HFFc6 (cell line): ENCODE measurements at regions not wholly inside any gene's neighbourhood (a gene's known extent, or its start where the extent isn't known, plus 50 kb on each side); places are given as distances from the start of the nearest gene placed in this dataset.

Experiments used
- DNase-seq: peaks from one replicate; pipeline ENCODE4 v3.0.0-alpha.2; 2018
- H3K27ac Mint-ChIP-seq: 2 replicates; pipeline ENCODE4 v1.8.0; 2020; ENCODE audit warnings: mild to moderate bottlenecking, mixed read lengths
- H3K27me3 Mint-ChIP-seq: 2 replicates; pipeline ENCODE4 v1.8.0; 2021; ENCODE audit warnings: mild to moderate bottlenecking, moderate library complexity, mixed read lengths; ENCODE audit not compliant: insufficient read depth
- H3K36me3 Mint-ChIP-seq: 2 replicates; pipeline ENCODE4 v1.8.0; 2021; ENCODE audit warnings: low read depth, mixed read lengths
- H3K4me1 Mint-ChIP-seq: 2 replicates; pipeline ENCODE4 v1.8.0; 2020; ENCODE audit warnings: low read depth, mixed read lengths
- H3K4me3 Mint-ChIP-seq: 2 replicates; pipeline ENCODE4 v1.8.0; 2020; ENCODE audit warnings: mild to moderate bottlenecking, moderate library complexity, mixed read lengths
- H3K9me3 Mint-ChIP-seq: 2 replicates; pipeline ENCODE4 v1.8.0; 2020; ENCODE audit warnings: mild to moderate bottlenecking, mixed read lengths
- TF ChIP-seq, protein P1 (sequence below): fragments of 200-600 bp; sonication (generic); IDR thresholded peaks from 2 replicates; pipeline ENCODE4 v1.5.0; 2021; ENCODE audit warnings: antibody characterized with exemption, mild to moderate bottlenecking

DNA sequence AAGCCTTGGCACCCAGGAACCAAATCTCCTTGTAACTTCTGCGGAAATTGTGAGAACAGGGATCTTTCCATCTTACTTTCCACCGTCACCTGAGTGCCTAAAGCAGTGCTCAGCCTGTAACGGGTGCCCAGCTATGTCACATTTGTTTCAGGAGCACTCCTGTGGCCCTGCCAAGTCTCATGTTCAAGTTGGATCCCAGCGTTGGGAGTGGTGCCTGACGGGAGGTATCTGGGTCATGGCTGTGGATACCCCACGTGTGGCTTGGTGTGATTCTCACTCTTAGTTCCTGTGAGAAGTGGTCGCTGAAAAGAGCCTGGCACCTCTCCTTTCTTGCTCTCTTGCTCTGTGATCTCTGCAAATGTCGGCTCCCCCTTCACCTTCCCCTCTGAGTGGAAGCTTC, 114.9 kb downstream of the UQCRFS1 start:
- H3K36me3 Mint-ChIP-seq: no peaks in the 10 kb centered on the region; the same call in 1 of the 2 replicates

DNA sequence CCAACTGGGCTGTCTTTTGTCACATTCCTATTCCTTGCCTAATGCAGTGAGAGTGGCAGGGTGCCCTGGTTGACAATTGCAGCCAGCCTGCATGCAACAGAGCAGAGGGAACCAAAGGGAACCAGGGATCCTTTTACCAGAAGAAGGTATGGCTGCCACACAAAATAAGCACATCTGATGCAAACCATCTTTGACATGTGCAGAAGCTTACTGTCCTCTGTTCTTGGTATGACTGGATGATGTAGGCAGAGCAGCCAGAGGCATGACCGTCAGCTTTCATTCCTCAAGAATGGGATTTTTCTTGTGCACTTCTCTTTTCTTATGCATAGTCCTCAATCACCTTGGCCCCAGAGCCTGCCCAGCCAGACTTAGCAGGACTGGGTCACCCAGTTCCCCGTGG, 116.1 kb downstream of the UQCRFS1 start:
- H3K9me3 Mint-ChIP-seq: no peaks in the 10 kb centered on the region; the same call in 1 of the 2 replicates
- H3K27ac Mint-ChIP-seq: no peak overlapping the region
- H3K4me3 Mint-ChIP-seq: no peak overlapping the region
- TF ChIP-seq, protein P1, sequence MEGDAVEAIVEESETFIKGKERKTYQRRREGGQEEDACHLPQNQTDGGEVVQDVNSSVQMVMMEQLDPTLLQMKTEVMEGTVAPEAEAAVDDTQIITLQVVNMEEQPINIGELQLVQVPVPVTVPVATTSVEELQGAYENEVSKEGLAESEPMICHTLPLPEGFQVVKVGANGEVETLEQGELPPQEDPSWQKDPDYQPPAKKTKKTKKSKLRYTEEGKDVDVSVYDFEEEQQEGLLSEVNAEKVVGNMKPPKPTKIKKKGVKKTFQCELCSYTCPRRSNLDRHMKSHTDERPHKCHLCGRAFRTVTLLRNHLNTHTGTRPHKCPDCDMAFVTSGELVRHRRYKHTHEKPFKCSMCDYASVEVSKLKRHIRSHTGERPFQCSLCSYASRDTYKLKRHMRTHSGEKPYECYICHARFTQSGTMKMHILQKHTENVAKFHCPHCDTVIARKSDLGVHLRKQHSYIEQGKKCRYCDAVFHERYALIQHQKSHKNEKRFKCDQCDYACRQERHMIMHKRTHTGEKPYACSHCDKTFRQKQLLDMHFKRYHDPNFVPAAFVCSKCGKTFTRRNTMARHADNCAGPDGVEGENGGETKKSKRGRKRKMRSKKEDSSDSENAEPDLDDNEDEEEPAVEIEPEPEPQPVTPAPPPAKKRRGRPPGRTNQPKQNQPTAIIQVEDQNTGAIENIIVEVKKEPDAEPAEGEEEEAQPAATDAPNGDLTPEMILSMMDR: no peak
- H3K27me3 Mint-ChIP-seq: peaks cover 6% of the 10 kb centered on the region
- no peak for DNase-seq
- no peaks in the 10 kb centered on the region; the same call in 1 of the 2 replicates for H3K36me3 Mint-ChIP-seq
- peaks cover 32% of the 10 kb centered on the region for H3K4me1 Mint-ChIP-seq

More for the DNA sequence above, 114.9 kb downstream of the UQCRFS1 start:
- no peak for DNase-seq
- Mint-ChIP-seq H3K4me3 (peak overlapping the region; percentile 81; the same call in 1 of the 2 replicates), H3K27me3 (peaks cover 7% of the 10 kb centered on the region), H3K27ac (peak overlapping the region; percentile 87), H3K9me3 (no peaks in the 10 kb centered on the region; the same call in 1 of the 2 replicates), H3K4me1 (peaks cover 32% of the 10 kb centered on the region)
- TF ChIP-seq, protein P1: no peak

DNA sequence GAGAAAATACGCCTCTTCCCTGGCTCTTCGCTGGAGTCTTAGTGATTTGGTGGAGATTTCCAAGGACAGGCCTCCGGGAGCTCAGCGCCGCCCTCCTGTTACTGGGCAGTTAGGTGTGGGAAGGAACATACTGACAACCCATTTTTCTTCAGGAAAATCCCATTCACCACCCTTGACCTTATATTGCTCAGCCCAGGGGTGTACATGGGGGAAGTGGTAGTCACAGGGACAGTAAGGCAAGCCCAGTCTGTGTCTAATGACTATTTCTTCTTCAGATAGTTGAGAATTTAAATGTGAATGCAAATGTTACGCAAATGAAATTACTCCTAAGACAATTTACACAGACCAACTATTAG, 119.4 kb downstream of the UQCRFS1 start:
- peaks cover 9% of the 10 kb centered on the region for H3K4me1 Mint-ChIP-seq
- TF ChIP-seq, protein P1: no peak
- no peaks in the 10 kb centered on the region for H3K9me3 Mint-ChIP-seq
- H3K27ac Mint-ChIP-seq: no peak overlapping the region
- no peak overlapping the region for H3K4me3 Mint-ChIP-seq
- no peaks in the 10 kb centered on the region for H3K36me3 Mint-ChIP-seq
- H3K27me3 Mint-ChIP-seq: peaks cover 7% of the 10 kb centered on the region
- DNase-seq: no peak

- no peaks in the 10 kb centered on the region for H3K36me3 Mint-ChIP-seq
Observed at GRCh38 chr19:29092712-29093552, 120.0 kb downstream of the UQCRFS1 start.

GRCh38 chr19:29090783-29091526, 122.0 kb downstream of the UQCRFS1 start:
- Mint-ChIP-seq H3K27ac (no peak overlapping the region), H3K9me3 (no peaks in the 10 kb centered on the region), H3K4me3 (no peak overlapping the region), H3K27me3 (peaks cover 14% of the 10 kb centered on the region), H3K4me1 (no peaks in the 10 kb centered on the region), H3K36me3 (no peaks in the 10 kb centered on the region)
- no peak for DNase-seq
- TF ChIP-seq, protein P1: no peak

More at GRCh38 chr19:29092712-29093552, 120.0 kb downstream of the UQCRFS1 start:
- Mint-ChIP-seq H3K4me3 (no peak overlapping the region), H3K4me1 (peaks cover 3% of the 10 kb centered on the region), H3K9me3 (no peaks in the 10 kb centered on the region), H3K27ac (no peak overlapping the region), H3K27me3 (peaks cover 7% of the 10 kb centered on the region)
- TF ChIP-seq, protein P1: no peak
- DNase-seq: no peak
